Mesenchymal stem cell (in vitro differentiated cells and primary cell): ENCODE measurements at regions not wholly inside any gene's neighbourhood (a gene's known extent, or its start where the extent isn't known, plus 50 kb on each side); places are given as distances from the start of the nearest gene placed in this dataset.
A peak's percentile ranks its signal among the peaks of the same experiment; 100 is the strongest.

Source experiments
- DNase-seq: peaks from one replicate; pipeline ENCODE4 v3.0.0-alpha.2; 2013
- H2AFZ ChIP-seq: one replicate; pipeline ENCODE4 v1.6.1; 2013; ENCODE audit warnings: low read depth, mild to moderate bottlenecking, control low read depth, inconsistent platforms, low read length, moderate library complexity
- H2AK5ac ChIP-seq: 2 replicates; pipeline ENCODE4 v1.6.1; 2013; ENCODE audit warnings: low read length, moderate library complexity, mild to moderate bottlenecking, inconsistent platforms; ENCODE audit not compliant: severe bottlenecking
- H2BK120ac ChIP-seq: one replicate; pipeline ENCODE4 v1.6.1; 2013; ENCODE audit warnings: low read depth, mild to moderate bottlenecking, inconsistent platforms, low read length, moderate library complexity
- H2BK12ac ChIP-seq, 2 experiments: one replicate each; pipeline ENCODE4 v1.6.1; 2013; ENCODE audit warnings: inconsistent platforms in 2 of 2, low read length in 2 of 2, mild to moderate bottlenecking in 2 of 2, moderate library complexity in 2 of 2, control low read depth in 1 of 2
- H2BK15ac ChIP-seq: one replicate; pipeline ENCODE4 v1.6.1; 2013; ENCODE audit warnings: mild to moderate bottlenecking, low read depth, inconsistent platforms; ENCODE audit not compliant: poor library complexity, severe bottlenecking
- H2BK5ac ChIP-seq: 2 replicates; pipeline ENCODE4 v1.6.1; 2013; ENCODE audit warnings: low read depth, mild to moderate bottlenecking, low read length, control low read depth, inconsistent platforms; ENCODE audit not compliant: poor library complexity, severe bottlenecking
- H3K14ac ChIP-seq, 2 experiments: one replicate each; pipeline ENCODE4 v1.6.1; 2013; ENCODE audit warnings: inconsistent platforms in 2 of 2, low read length in 2 of 2, control low read depth in 1 of 2, mild to moderate bottlenecking in 1 of 2, moderate library complexity in 1 of 2
- H3K18ac ChIP-seq, 2 experiments: one replicate each; pipeline ENCODE4 v1.6.1; 2013; ENCODE audit warnings: inconsistent platforms in 2 of 2, low read length in 2 of 2, control low read depth in 1 of 2, low read depth in 1 of 2, mild to moderate bottlenecking in 1 of 2
- H3K23ac ChIP-seq, 2 experiments: one replicate each; pipeline ENCODE4 v1.6.1; 2013; ENCODE audit warnings: inconsistent platforms in 2 of 2, low read length in 2 of 2, mild to moderate bottlenecking in 2 of 2, moderate library complexity in 2 of 2, control low read depth in 1 of 2
- H3K27ac ChIP-seq: 2 replicates; pipeline ENCODE4 v1.5.1; 2013; ENCODE audit warnings: mild to moderate bottlenecking, moderate library complexity, low read length, control low read depth, inconsistent platforms; ENCODE audit not compliant: poor library complexity, severe bottlenecking
- H3K27me3 ChIP-seq, 2 experiments: 2 replicates each; pipeline versions ENCODE4 v1.6.1 to v1.7.0; 2013; ENCODE audit warnings: low read length in 2 of 2, mild to moderate bottlenecking in 2 of 2, moderate library complexity in 2 of 2, control low read depth in 1 of 2, inconsistent platforms in 1 of 2; ENCODE audit not compliant: control insufficient read depth in 1 of 2, insufficient read depth in 1 of 2
- H3K36me3 ChIP-seq, 2 experiments: 2 replicates each; pipeline versions ENCODE4 v1.6.1 to v1.7.0; 2013; ENCODE audit warnings: low read length in 2 of 2, control low read depth in 1 of 2, inconsistent platforms in 1 of 2, low read depth in 1 of 2, mild to moderate bottlenecking in 1 of 2; ENCODE audit not compliant: insufficient read depth in 2 of 2, control insufficient read depth in 1 of 2
- H3K4ac ChIP-seq, 2 experiments: one replicate each; pipeline ENCODE4 v1.6.1; 2013; ENCODE audit warnings: inconsistent platforms in 2 of 2, low read length in 2 of 2, mild to moderate bottlenecking in 2 of 2, moderate library complexity in 2 of 2, control low read depth in 1 of 2, low read depth in 1 of 2
- H3K4me1 ChIP-seq: 2 replicates; pipeline ENCODE4 v1.6.1; 2013; ENCODE audit warnings: low read depth, low read length, control low read depth; ENCODE audit not compliant: control insufficient read depth, insufficient read depth
- H3K4me2 ChIP-seq: 2 replicates; pipeline ENCODE4 v1.6.1; 2013; ENCODE audit warnings: low read length, mild to moderate bottlenecking, inconsistent platforms; ENCODE audit not compliant: poor library complexity, severe bottlenecking
- H3K4me3 ChIP-seq, 2 experiments: 2 replicates each; pipeline versions ENCODE4 v1.5.1 to v1.7.0; 2013; ENCODE audit warnings: low read length in 2 of 2, mild to moderate bottlenecking in 2 of 2, control low read depth in 1 of 2, low read depth in 1 of 2; ENCODE audit not compliant: insufficient read depth in 1 of 2
- H3K79me1 ChIP-seq: replicated peaks from 2 replicates; pipeline ENCODE4 v1.6.1; 2013; ENCODE audit warnings: mild to moderate bottlenecking, control low read depth, low read length, inconsistent platforms; ENCODE audit not compliant: poor library complexity, severe bottlenecking
- H3K9ac ChIP-seq: 2 replicates; pipeline ENCODE4 v1.7.0; 2013; ENCODE audit warnings: mild to moderate bottlenecking, low read length, moderate library complexity
- H3K9me3 ChIP-seq: 2 replicates; pipeline ENCODE4 v1.7.0; 2013; ENCODE audit warnings: mild to moderate bottlenecking, low read length; ENCODE audit not compliant: control insufficient read depth
- H4K8ac ChIP-seq: one replicate; pipeline ENCODE4 v1.6.1; 2013; ENCODE audit warnings: inconsistent platforms, mild to moderate bottlenecking, low read length, moderate library complexity
- H4K91ac ChIP-seq: one replicate; pipeline ENCODE4 v1.6.1; 2013; ENCODE audit warnings: mild to moderate bottlenecking, low read length, inconsistent platforms
- WGBS: methylation state at CpG from one replicate; pipeline ENCODE4 v1.1.7; 2013; ENCODE audit warnings: mixed read lengths; 5-methylcytosine and 5-hydroxymethylcytosine counted together

- H3K27me3 ChIP-seq = no peaks in the 10 kb centered on the region
- no peaks in the 10 kb centered on the region for H3K4me1 ChIP-seq
- H3K4ac ChIP-seq = no peak overlapping the region
- H2BK5ac ChIP-seq = no peak overlapping the region
- H3K9ac ChIP-seq = peak overlapping the region; percentile 79
- no peak overlapping the region for H3K14ac ChIP-seq
- no peak overlapping the region for H3K27ac ChIP-seq
- H2BK120ac ChIP-seq = no peak overlapping the region
- no peak overlapping the region for H2BK12ac ChIP-seq
- no peak overlapping the region for H3K4me3 ChIP-seq
- no peak overlapping the region for H3K18ac ChIP-seq
- H2BK15ac ChIP-seq = no peak overlapping the region
- no peaks in the 10 kb centered on the region for H3K36me3 ChIP-seq
- H2AFZ ChIP-seq = no peak overlapping the region
- H3K9me3 ChIP-seq = no peaks in the 10 kb centered on the region
- H2AK5ac ChIP-seq = no peak overlapping the region
- no peaks in the 10 kb centered on the region for H3K79me1 ChIP-seq
- H3K23ac ChIP-seq = no peak overlapping the region
- no peak overlapping the region for H3K4me2 ChIP-seq
- no peak for DNase-seq
- H4K91ac ChIP-seq = no peak overlapping the region
- no peak overlapping the region for H4K8ac ChIP-seq
These were observed 252.8 kb downstream of the MREG start for GRCh38 chr2:215760557-215760956.

- Histone ChIP-seq H3K4ac (no peak overlapping the region), H3K9ac (peak overlapping the region; percentile 79), H2BK5ac (no peak overlapping the region), H3K23ac (no peak overlapping the region), H3K4me3 (peak overlapping the region in 1 of 2 experiments; percentile 64), H2AFZ (no peak overlapping the region), H3K27me3 (no peaks in the 10 kb centered on the region), H3K36me3 (no peaks in the 10 kb centered on the region), H4K8ac (no peak overlapping the region), H2BK15ac (no peak overlapping the region), H3K79me1 (no peaks in the 10 kb centered on the region), H3K27ac (no peak overlapping the region), H3K4me1 (no peaks in the 10 kb centered on the region), H3K4me2 (no peak overlapping the region), H4K91ac (no peak overlapping the region), H2BK120ac (no peak overlapping the region), H2AK5ac (no peak overlapping the region), H3K18ac (no peak overlapping the region), H2BK12ac (no peak overlapping the region), H3K14ac (no peak overlapping the region), H3K9me3 (no peaks in the 10 kb centered on the region)
- DNase-seq = no peak
- 32% methylated on average over 2 of the region's 2 CpGs for WGBS
These were observed 253.3 kb downstream of the MREG start for GRCh38 chr2:215760091-215760490.

- Histone ChIP-seq H2BK12ac (no peak overlapping the region), H4K8ac (no peak overlapping the region), H3K4me2 (no peak overlapping the region), H2BK15ac (no peak overlapping the region), H3K14ac (no peak overlapping the region), H3K36me3 (no peaks in the 10 kb centered on the region), H3K9me3 (no peaks in the 10 kb centered on the region), H3K23ac (no peak overlapping the region), H2AK5ac (peak overlapping the region; percentile 55), H3K4me3 (peak overlapping the region in 1 of 2 experiments; percentile 64), H3K18ac (no peak overlapping the region), H3K79me1 (no peaks in the 10 kb centered on the region), H2AFZ (no peak overlapping the region), H3K27me3 (no peaks in the 10 kb centered on the region), H3K9ac (peak overlapping the region; percentile 79), H3K27ac (no peak overlapping the region), H2BK5ac (no peak overlapping the region), H3K4ac (no peak overlapping the region), H2BK120ac (no peak overlapping the region), H3K4me1 (no peaks in the 10 kb centered on the region), H4K91ac (no peak overlapping the region)
- WGBS = 39% methylated on average over 2 of the region's 4 CpGs
- no peak for DNase-seq
These were observed 254.7 kb downstream of the MREG start for GRCh38 chr2:215758691-215759090.

GRCh38 chr2:215756346-215756730 lies 257.0 kb downstream of the MREG start:
- Histone ChIP-seq H3K18ac (no peak overlapping the region), H4K91ac (no peak overlapping the region), H4K8ac (no peak overlapping the region), H3K4me1 (peaks cover 4% of the 10 kb centered on the region), H2BK12ac (no peak overlapping the region), H3K27ac (no peak overlapping the region), H3K4ac (no peak overlapping the region), H3K36me3 (no peaks in the 10 kb centered on the region), H2AK5ac (no peak overlapping the region), H2BK15ac (no peak overlapping the region), H3K9ac (peak overlapping the region; percentile 50), H3K79me1 (no peaks in the 10 kb centered on the region), H2AFZ (no peak overlapping the region), H3K4me2 (no peak overlapping the region), H3K14ac (no peak overlapping the region), H3K23ac (no peak overlapping the region), H2BK5ac (no peak overlapping the region), H2BK120ac (no peak overlapping the region), H3K9me3 (no peaks in the 10 kb centered on the region), H3K4me3 (no peak overlapping the region), H3K27me3 (no peaks in the 10 kb centered on the region)
- WGBS = 100% methylated on average over 1 of the region's 2 CpGs
- DNase-seq = no peak
